ENCODE measurements at regions not wholly inside any gene's neighbourhood (a gene's known extent, or its start where the extent isn't known, plus 50 kb on each side); places are given as distances from the start of the nearest gene placed in this dataset.

DNA sequence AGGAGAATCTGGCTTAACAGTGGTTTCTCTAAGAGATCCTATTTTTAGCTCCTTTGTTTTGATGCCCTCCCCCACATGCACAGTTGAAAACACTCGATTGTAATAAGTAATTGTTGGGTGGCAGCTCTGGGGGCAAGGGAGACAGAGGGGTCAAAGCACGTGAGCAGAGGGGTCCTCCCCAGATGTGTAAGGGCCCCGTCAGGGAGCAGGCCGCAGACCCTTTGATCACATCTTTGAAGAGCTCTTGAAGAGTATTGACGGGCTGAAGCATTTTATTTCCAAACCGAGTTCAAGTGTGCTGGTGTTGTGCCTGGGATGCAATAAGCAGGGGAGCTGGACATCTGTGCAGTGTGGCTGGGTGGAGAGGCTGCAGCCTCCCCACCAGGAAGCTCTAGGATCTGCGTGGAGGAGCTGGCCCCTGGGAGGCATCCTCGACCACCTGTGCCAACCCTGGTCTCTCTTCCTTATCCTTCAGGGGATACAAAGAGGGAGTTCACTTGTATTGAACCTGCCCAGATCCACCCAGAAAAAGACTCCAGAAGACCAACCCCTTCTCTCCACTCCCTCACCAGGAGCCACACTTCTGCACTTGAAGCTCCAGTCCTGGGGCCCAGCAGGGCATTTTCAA, 473.0 kb upstream of the MGMT start:
- Histone ChIP-seq H3K36me3 (ENCODE audit: control insufficient read depth, insufficient read depth, low read length) (no peaks in the 10 kb centered on the region), H3K9me3 (ENCODE audit: control insufficient read depth, low read length) (no peaks in the 10 kb centered on the region), H3K4me1 (ENCODE audit: control insufficient read depth, insufficient read depth, low read length, poor library complexity, severe bottlenecking) (no peaks in the 10 kb centered on the region), H3K4me3 (ENCODE audit: insufficient read depth, low read depth, low read length, poor library complexity, severe bottlenecking) (no peak overlapping the region), H3K27me3 (replicated peaks; ENCODE audit: control insufficient read depth, insufficient read depth, low read length, poor library complexity, severe bottlenecking) (no peaks in the 10 kb centered on the region), H3K27ac (ENCODE audit: insufficient read depth, low read length, poor library complexity, severe bottlenecking) (no peak overlapping the region)
- no peak for DNase-seq

DNA sequence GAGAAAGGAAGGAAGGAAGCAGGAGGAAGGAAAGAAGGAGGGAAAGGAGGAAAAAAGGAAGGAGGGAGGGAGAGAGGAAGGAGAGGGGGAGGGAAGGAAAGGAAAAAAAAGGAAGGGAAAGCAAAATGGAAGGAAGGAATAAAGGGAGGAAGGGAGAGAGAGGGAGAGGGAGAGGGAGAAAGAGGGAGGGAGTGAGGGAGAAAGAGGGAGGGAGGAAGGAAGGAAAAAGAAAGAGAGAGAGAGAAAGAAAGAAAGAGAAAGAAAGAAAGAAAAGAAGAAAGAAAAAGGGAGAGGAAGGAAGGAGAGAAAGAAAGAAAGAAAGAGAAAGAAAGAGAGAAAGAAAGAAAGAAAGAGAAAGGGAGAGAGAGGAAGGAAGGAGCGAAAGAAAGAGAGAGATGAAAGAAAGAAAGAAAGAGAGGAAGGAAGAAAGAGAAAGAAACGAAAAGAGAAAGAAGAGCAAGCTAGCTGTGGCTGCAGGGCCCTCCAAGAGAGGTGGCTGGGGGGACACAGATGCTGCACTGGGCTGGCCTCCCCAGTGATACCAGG, 472.4 kb upstream of the MGMT start:
- H3K4me3 ChIP-seq (ENCODE audit: insufficient read depth, low read depth, low read length, poor library complexity, severe bottlenecking) = no peak overlapping the region
- H3K9me3 ChIP-seq (ENCODE audit: control insufficient read depth, low read length) = no peaks in the 10 kb centered on the region
- H3K27me3 ChIP-seq (replicated peaks; ENCODE audit: control insufficient read depth, insufficient read depth, low read length, poor library complexity, severe bottlenecking) = no peaks in the 10 kb centered on the region
- H3K36me3 ChIP-seq (ENCODE audit: control insufficient read depth, insufficient read depth, low read length) = no peaks in the 10 kb centered on the region
- H3K4me1 ChIP-seq (ENCODE audit: control insufficient read depth, insufficient read depth, low read length, poor library complexity, severe bottlenecking) = no peaks in the 10 kb centered on the region
- DNase-seq = no peak
- H3K27ac ChIP-seq (ENCODE audit: insufficient read depth, low read length, poor library complexity, severe bottlenecking) = no peak overlapping the region

DNA sequence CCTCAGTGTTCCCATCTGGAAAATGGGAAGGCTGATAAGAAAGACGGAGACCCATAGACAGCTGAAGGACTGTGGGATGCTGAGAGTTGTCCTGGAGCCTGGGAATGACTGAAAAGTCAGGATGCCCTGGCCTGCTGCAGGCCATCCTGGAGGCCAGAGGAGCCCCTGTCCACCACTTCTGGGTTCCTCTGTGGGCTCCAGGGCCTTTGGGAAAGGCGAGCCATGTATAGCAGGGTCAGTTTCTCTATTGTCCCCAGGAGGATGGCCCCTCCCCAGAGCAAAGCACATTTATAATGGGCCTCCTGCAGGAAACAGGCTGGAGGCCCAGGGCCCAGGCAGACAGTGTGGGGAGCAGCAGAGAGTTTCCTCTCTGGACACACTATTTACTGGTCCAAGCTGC, 471.4 kb upstream of the MGMT start:
- no peak for DNase-seq
- no peak overlapping the region for H3K27ac ChIP-seq (ENCODE audit: insufficient read depth, low read length, poor library complexity, severe bottlenecking)
- H3K27me3 ChIP-seq (replicated peaks; ENCODE audit: control insufficient read depth, insufficient read depth, low read length, poor library complexity, severe bottlenecking) = no peaks in the 10 kb centered on the region
- no peaks in the 10 kb centered on the region for H3K9me3 ChIP-seq (ENCODE audit: control insufficient read depth, low read length)
- no peak overlapping the region for H3K4me3 ChIP-seq (ENCODE audit: insufficient read depth, low read depth, low read length, poor library complexity, severe bottlenecking)
- no peaks in the 10 kb centered on the region for H3K4me1 ChIP-seq (ENCODE audit: control insufficient read depth, insufficient read depth, low read length, poor library complexity, severe bottlenecking)
- H3K36me3 ChIP-seq (ENCODE audit: control insufficient read depth, insufficient read depth, low read length) = no peaks in the 10 kb centered on the region

- H3K36me3 ChIP-seq (ENCODE audit: control insufficient read depth, insufficient read depth, low read length) = no peaks in the 10 kb centered on the region
- no peaks in the 10 kb centered on the region for H3K27me3 ChIP-seq (replicated peaks; ENCODE audit: control insufficient read depth, insufficient read depth, low read length, poor library complexity, severe bottlenecking)
- H3K27ac ChIP-seq (ENCODE audit: insufficient read depth, low read length, poor library complexity, severe bottlenecking) = no peak overlapping the region
- no peak for DNase-seq
- no peaks in the 10 kb centered on the region for H3K4me1 ChIP-seq (ENCODE audit: control insufficient read depth, insufficient read depth, low read length, poor library complexity, severe bottlenecking)
- H3K9me3 ChIP-seq (ENCODE audit: control insufficient read depth, low read length) = no peaks in the 10 kb centered on the region
- no peak overlapping the region for H3K4me3 ChIP-seq (ENCODE audit: insufficient read depth, low read depth, low read length, poor library complexity, severe bottlenecking)
Measured at GRCh38 chr10:128996092-128996491, 470.9 kb upstream of the MGMT start.

GRCh38 chr10:128998101-128998805, 468.8 kb upstream of the MGMT start:
- Histone ChIP-seq H3K27ac (ENCODE audit: insufficient read depth, low read length, poor library complexity, severe bottlenecking) (no peak overlapping the region), H3K36me3 (ENCODE audit: control insufficient read depth, insufficient read depth, low read length) (no peaks in the 10 kb centered on the region), H3K9me3 (ENCODE audit: control insufficient read depth, low read length) (no peaks in the 10 kb centered on the region), H3K4me3 (ENCODE audit: insufficient read depth, low read depth, low read length, poor library complexity, severe bottlenecking) (no peak overlapping the region), H3K4me1 (ENCODE audit: control insufficient read depth, insufficient read depth, low read length, poor library complexity, severe bottlenecking) (no peaks in the 10 kb centered on the region), H3K27me3 (replicated peaks; ENCODE audit: control insufficient read depth, insufficient read depth, low read length, poor library complexity, severe bottlenecking) (no peaks in the 10 kb centered on the region)
- DNase-seq = no peak

- Histone ChIP-seq H3K4me3 (ENCODE audit: insufficient read depth, low read depth, low read length, poor library complexity, severe bottlenecking) (no peak overlapping the region), H3K36me3 (ENCODE audit: control insufficient read depth, insufficient read depth, low read length) (no peaks in the 10 kb centered on the region), H3K9me3 (ENCODE audit: control insufficient read depth, low read length) (no peaks in the 10 kb centered on the region), H3K27me3 (replicated peaks; ENCODE audit: control insufficient read depth, insufficient read depth, low read length, poor library complexity, severe bottlenecking) (no peaks in the 10 kb centered on the region), H3K4me1 (ENCODE audit: control insufficient read depth, insufficient read depth, low read length, poor library complexity, severe bottlenecking) (no peaks in the 10 kb centered on the region), H3K27ac (ENCODE audit: insufficient read depth, low read length, poor library complexity, severe bottlenecking) (no peak overlapping the region)
- no peak for DNase-seq
Measured at GRCh38 chr10:129004398-129004797, 462.6 kb upstream of the MGMT start.

- H3K4me1 ChIP-seq (ENCODE audit: control insufficient read depth, insufficient read depth, low read length, poor library complexity, severe bottlenecking) = no peaks in the 10 kb centered on the region
- DNase-seq = no peak
- H3K36me3 ChIP-seq (ENCODE audit: control insufficient read depth, insufficient read depth, low read length) = no peaks in the 10 kb centered on the region
- no peak overlapping the region for H3K27ac ChIP-seq (ENCODE audit: insufficient read depth, low read length, poor library complexity, severe bottlenecking)
- no peaks in the 10 kb centered on the region for H3K27me3 ChIP-seq (replicated peaks; ENCODE audit: control insufficient read depth, insufficient read depth, low read length, poor library complexity, severe bottlenecking)
- H3K9me3 ChIP-seq (ENCODE audit: control insufficient read depth, low read length) = no peaks in the 10 kb centered on the region
- H3K4me3 ChIP-seq (ENCODE audit: insufficient read depth, low read depth, low read length, poor library complexity, severe bottlenecking) = no peak overlapping the region
Measured at GRCh38 chr10:129005080-129005479, 462.0 kb upstream of the MGMT start.

DNA sequence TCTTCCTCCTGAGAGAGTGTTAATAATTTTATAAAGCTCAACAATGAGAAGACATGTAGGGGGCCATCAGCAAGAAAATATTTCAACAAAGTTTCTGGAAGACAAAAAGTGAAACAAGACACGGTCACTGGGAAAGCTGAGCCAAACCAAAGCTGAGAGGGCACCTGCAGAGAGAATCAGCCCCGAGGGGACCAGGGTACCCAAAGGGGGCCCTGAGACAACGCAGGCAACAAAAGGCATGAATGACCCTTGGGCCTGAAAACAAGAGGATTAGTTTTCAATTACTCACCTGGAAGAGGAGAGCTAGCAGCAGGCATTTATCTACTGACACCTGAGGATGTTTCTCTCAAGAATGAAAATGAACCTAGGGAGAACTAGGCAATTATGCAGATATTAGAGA, 461.2 kb upstream of the MGMT start:
- no peaks in the 10 kb centered on the region for H3K9me3 ChIP-seq (ENCODE audit: control insufficient read depth, low read length)
- DNase-seq = no peak
- H3K4me1 ChIP-seq (ENCODE audit: control insufficient read depth, insufficient read depth, low read length, poor library complexity, severe bottlenecking) = no peaks in the 10 kb centered on the region

GRCh38 chr10:129018511-129018910, 448.5 kb upstream of the MGMT start:
- no peaks in the 10 kb centered on the region for H3K9me3 ChIP-seq (ENCODE audit: control insufficient read depth, low read length)
- no peak overlapping the region for H3K4me3 ChIP-seq (ENCODE audit: insufficient read depth, low read depth, low read length, poor library complexity, severe bottlenecking)
- DNase-seq = no peak
- no peaks in the 10 kb centered on the region for H3K27me3 ChIP-seq (replicated peaks; ENCODE audit: control insufficient read depth, insufficient read depth, low read length, poor library complexity, severe bottlenecking)
- no peaks in the 10 kb centered on the region for H3K4me1 ChIP-seq (ENCODE audit: control insufficient read depth, insufficient read depth, low read length, poor library complexity, severe bottlenecking)
- H3K36me3 ChIP-seq (ENCODE audit: control insufficient read depth, insufficient read depth, low read length) = no peaks in the 10 kb centered on the region
- no peak overlapping the region for H3K27ac ChIP-seq (ENCODE audit: insufficient read depth, low read length, poor library complexity, severe bottlenecking)

More for the DNA sequence above, 461.2 kb upstream of the MGMT start:
- Histone ChIP-seq H3K36me3 (ENCODE audit: control insufficient read depth, insufficient read depth, low read length) (no peaks in the 10 kb centered on the region), H3K4me3 (ENCODE audit: insufficient read depth, low read depth, low read length, poor library complexity, severe bottlenecking) (no peak overlapping the region), H3K27ac (ENCODE audit: insufficient read depth, low read length, poor library complexity, severe bottlenecking) (no peak overlapping the region), H3K27me3 (replicated peaks; ENCODE audit: control insufficient read depth, insufficient read depth, low read length, poor library complexity, severe bottlenecking) (no peaks in the 10 kb centered on the region)

DNA sequence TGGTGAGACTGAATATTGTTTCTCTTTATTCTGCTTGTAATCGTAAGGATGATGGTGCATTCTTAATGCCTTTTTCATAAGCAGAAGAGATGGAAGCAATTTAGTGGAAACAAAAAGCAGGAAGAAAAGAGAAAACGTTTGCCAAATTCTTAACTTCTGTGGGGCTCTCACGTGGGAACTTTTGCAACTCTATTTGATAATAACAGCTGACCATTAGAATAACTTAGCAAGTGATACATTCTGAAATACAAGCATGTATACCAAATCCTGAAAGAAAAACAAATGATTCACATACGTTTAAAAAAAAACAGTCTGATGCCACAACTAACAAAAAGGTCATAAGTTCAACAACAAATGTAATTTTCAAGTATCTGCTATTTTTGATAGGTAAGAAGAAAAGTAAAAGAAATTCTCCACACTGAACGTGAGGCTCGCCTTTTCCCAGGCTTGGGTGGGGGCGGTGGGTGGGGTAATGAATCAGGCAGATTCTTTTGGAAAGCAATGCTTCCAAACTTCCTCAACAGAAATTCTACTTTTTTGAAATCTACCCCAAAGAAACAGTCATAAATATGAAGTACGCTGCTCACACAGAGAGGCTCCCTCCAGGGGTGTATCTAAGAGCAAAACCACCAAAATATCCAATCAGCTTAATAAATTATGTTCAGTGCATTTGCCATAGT, 446.2 kb upstream of the MGMT start:
- H3K9me3 ChIP-seq (ENCODE audit: control insufficient read depth, low read length) = no peaks in the 10 kb centered on the region
- no peak for DNase-seq

More for the DNA sequence above, 446.2 kb upstream of the MGMT start:
- H3K4me3 ChIP-seq (ENCODE audit: insufficient read depth, low read depth, low read length, poor library complexity, severe bottlenecking) = no peak overlapping the region
- no peak overlapping the region for H3K27ac ChIP-seq (ENCODE audit: insufficient read depth, low read length, poor library complexity, severe bottlenecking)
- no peaks in the 10 kb centered on the region for H3K36me3 ChIP-seq (ENCODE audit: control insufficient read depth, insufficient read depth, low read length)
- H3K27me3 ChIP-seq (replicated peaks; ENCODE audit: control insufficient read depth, insufficient read depth, low read length, poor library complexity, severe bottlenecking) = no peaks in the 10 kb centered on the region
- no peaks in the 10 kb centered on the region for H3K4me1 ChIP-seq (ENCODE audit: control insufficient read depth, insufficient read depth, low read length, poor library complexity, severe bottlenecking)
